HCT116 (cell line): ENCODE measurements at regions not wholly inside any gene's neighbourhood (a gene's known extent, or its start where the extent isn't known, plus 50 kb on each side); places are given as distances from the start of the nearest gene placed in this dataset.

Experiments used
- ATAC-seq: fragments of 200-7000 bp; cut with Tn5 transposase; 2 replicates; pipeline ENCODE4 v1.9.1; 2020; ENCODE audit warnings: mild to moderate bottlenecking, moderate library complexity
- BruUV-seq: library from RNA; stranded (reverse); fragments of 400-500 nt; replicated peaks from 2 replicates; lab custom pipeline; 2021; lab: Mats Ljungman, UMichigan
- CTCF ChIA-PET: fragments of 300-600 bp; sonication (Branson Sonifier 250); formaldehyde crosslinking; loops from one replicate; lab custom pipeline; 2021; ENCODE audit warnings: antibody characterized with exemption; lab: Charles Lee
- POLR2A ChIA-PET: fragments of 300-600, 350-600 bp; sonication (Branson Sonifier 250); formaldehyde crosslinking; loops from one replicate; lab custom pipeline; 2021; ENCODE audit warnings: antibody characterized with exemption; lab: Charles Lee
- RAD21 ChIA-PET, 2 experiments: fragments of 300-600 bp; sonication (Branson Sonifier 250); formaldehyde crosslinking; loops; one replicate each; lab custom pipeline; 2023; ENCODE audit warnings: low total read pairs in 2 of 2; ENCODE audit not compliant: uncharacterized antibody in 2 of 2, unreplicated experiment in 2 of 2, low non-redundant PET in 1 of 2; lab: Charles Lee
- DNase-seq: peaks from one replicate; pipeline ENCODE4 v3.0.0-alpha.2; 2010; ENCODE audit warnings: low read depth, low spot score
- H2AFZ ChIP-seq: fragments of 200-600 bp; shearing (Covaris generic), sonication (generic); 2 replicates; pipeline ENCODE4 v1.6.1; 2017; ENCODE audit warnings: low read depth, mixed run types, mixed read lengths, antibody characterized with exemption, low read length; ENCODE audit not compliant: poor library complexity, severe bottlenecking
- H3K27ac ChIP-seq: 2 replicates; pipeline ENCODE4 v1.5.1; 2012; ENCODE audit warnings: low read depth, low read length
- H3K27me3 ChIP-seq: fragments of 200-600 bp; sonication (generic); 2 replicates; pipeline ENCODE4 v1.6.1; 2016; ENCODE audit warnings: mixed run types, low read length, mixed read lengths; ENCODE audit not compliant: insufficient read depth
- H3K36me3 ChIP-seq, 2 experiments: fragments of 200-500 bp in 1 of 2; fragments of 200-600 bp in 1 of 2; sonication (Bioruptor generic) in 1 of 2; sonication (generic) in 1 of 2; 2 replicates each; pipeline versions ENCODE4 v1.5.1 to v1.6.1; 2014 to 2016; ENCODE audit warnings: low read length in 2 of 2, inconsistent platforms in 1 of 2, mixed read lengths in 1 of 2, mixed run types in 1 of 2; ENCODE audit not compliant: insufficient read depth in 2 of 2, control insufficient read depth in 1 of 2
- H3K4me1 ChIP-seq, 2 experiments: fragments of 200-600 bp in 1 of 2; sonication (generic) in 1 of 2; 2 replicates each; pipeline versions ENCODE4 v1.5.1 to v1.6.1; 2012 to 2017; ENCODE audit warnings: low read length in 2 of 2, inconsistent platforms in 1 of 2, mild to moderate bottlenecking in 1 of 2, mixed read lengths in 1 of 2, mixed run types in 1 of 2, moderate library complexity in 1 of 2; ENCODE audit not compliant: insufficient read depth in 2 of 2, control insufficient read depth in 1 of 2
- H3K4me2 ChIP-seq: fragments of 200-600 bp; sonication (generic); 2 replicates; pipeline ENCODE4 v1.6.1; 2017; ENCODE audit warnings: mixed run types, low read length, mixed read lengths
- H3K4me3 ChIP-seq, 2 experiments: fragments of 200-600 bp in 1 of 2; sonication (generic) in 1 of 2; replicated peaks in 1 of 2; 2 replicates each; pipeline ENCODE4 v1.5.1; 2011 to 2016; ENCODE audit warnings: low read length in 2 of 2, control low read depth in 1 of 2, low read depth in 1 of 2, mild to moderate bottlenecking in 1 of 2, mixed read lengths in 1 of 2, mixed run types in 1 of 2
- H3K79me2 ChIP-seq: fragments of 200-600 bp; sonication (generic); 2 replicates; pipeline ENCODE4 v1.6.1; 2017; ENCODE audit warnings: mild to moderate bottlenecking, mixed run types, low read length, moderate library complexity, mixed read lengths; ENCODE audit not compliant: insufficient read depth
- H3K9ac ChIP-seq: fragments of 200-600 bp; sonication (generic); 2 replicates; pipeline ENCODE4 v1.6.1; 2016; ENCODE audit warnings: low read length, mixed read lengths
- H3K9me2 ChIP-seq: fragments of 200-600 bp; sonication (generic), shearing (Covaris generic); 2 replicates; pipeline ENCODE4 v1.6.1; 2017; ENCODE audit warnings: mixed run types, mild to moderate bottlenecking, moderate library complexity; ENCODE audit not compliant: insufficient read depth
- H3K9me3 ChIP-seq, 2 experiments: fragments of 200-500 bp in 1 of 2; fragments of 200-600 bp in 1 of 2; sonication (Bioruptor generic) in 1 of 2; sonication (generic) in 1 of 2; 2 replicates each; pipeline ENCODE4 v1.6.1; 2014 to 2017; ENCODE audit warnings: low read length in 2 of 2, mixed read lengths in 2 of 2, inconsistent platforms in 1 of 2, low read depth in 1 of 2, mild to moderate bottlenecking in 1 of 2, mixed run types in 1 of 2, moderate library complexity in 1 of 2; ENCODE audit not compliant: control insufficient read depth in 1 of 2, insufficient read depth in 1 of 2
- H4K20me1 ChIP-seq: fragments of 200-600 bp; sonication (generic), shearing (Covaris generic); 2 replicates; pipeline ENCODE4 v1.6.1; 2017; ENCODE audit warnings: mixed run types, mild to moderate bottlenecking, moderate library complexity; ENCODE audit not compliant: insufficient read depth
- CBX3 ChIP-seq: IDR thresholded peaks from 2 replicates; pipeline ENCODE4 v1.6.1; 2012; ENCODE audit warnings: low read depth
- EGR1 ChIP-seq: IDR thresholded peaks from 2 replicates; pipeline ENCODE4 v1.6.1; 2012; ENCODE audit warnings: low read depth
- ELF1 ChIP-seq: IDR thresholded peaks from 2 replicates; pipeline ENCODE4 v1.6.1; 2012; ENCODE audit warnings: low read depth, borderline replicate concordance
- EZH2 ChIP-seq: fragments of 200-600 bp; sonication (generic); IDR thresholded peaks from 2 replicates; pipeline ENCODE4 v1.6.1; 2017; ENCODE audit warnings: antibody characterized with exemption, mixed run types
- FOSL1 ChIP-seq: IDR thresholded peaks from 2 replicates; pipeline ENCODE4 v1.6.1; 2012; ENCODE audit warnings: low read depth
- JUND ChIP-seq: IDR thresholded peaks from 2 replicates; pipeline ENCODE4 v1.6.1; 2012
- POLR2A ChIP-seq: IDR thresholded peaks from 2 replicates; pipeline ENCODE4 v1.7.0; 2011; ENCODE audit warnings: borderline replicate concordance; ENCODE audit not compliant: insufficient read depth, insufficient read length; ENCODE audit errors: extremely low read depth
- POLR2AphosphoS5 ChIP-seq: IDR thresholded peaks from 2 replicates; pipeline ENCODE4 v1.6.1; 2011; ENCODE audit warnings: mild to moderate bottlenecking, low read depth, low read length, moderate library complexity
- RAD21 ChIP-seq: IDR thresholded peaks from 2 replicates; pipeline ENCODE4 v1.6.1; 2012; ENCODE audit warnings: low read depth, mild to moderate bottlenecking
- SIN3A ChIP-seq: IDR thresholded peaks from 2 replicates; pipeline ENCODE4 v1.6.1; 2012; ENCODE audit warnings: low read depth
- SP1 ChIP-seq: IDR thresholded peaks from 2 replicates; pipeline ENCODE4 v1.6.1; 2012; ENCODE audit warnings: low read depth
- SRF ChIP-seq: IDR thresholded peaks from 2 replicates; pipeline ENCODE4 v1.6.1; 2012; ENCODE audit warnings: low read depth
- TCF7L2 ChIP-seq: IDR thresholded peaks from 2 replicates; pipeline ENCODE4 v1.7.0; 2011; ENCODE audit warnings: borderline replicate concordance, inconsistent platforms; ENCODE audit not compliant: insufficient read depth, insufficient read length; ENCODE audit errors: extremely low read depth
- YY1 ChIP-seq: IDR thresholded peaks from 2 replicates; pipeline ENCODE4 v1.6.1; 2011; ENCODE audit warnings: low read length, low read depth, moderate library complexity, mild to moderate bottlenecking; ENCODE audit not compliant: insufficient replicate concordance; ENCODE audit errors: extremely low read depth
- ZFX ChIP-seq: fragments of 450-650 bp; IDR thresholded peaks from 2 replicates; pipeline ENCODE4 v1.6.1; 2017
- ZNF274 ChIP-seq: fragments of 200-500 bp; sonication (Bioruptor generic); IDR thresholded peaks from 2 replicates; pipeline ENCODE4 v1.6.1; 2014; ENCODE audit warnings: mild to moderate bottlenecking, low read depth, low read length, inconsistent platforms
- intact Hi-C: fragments of 100-400 bp; cut with micrococcal nuclease; formaldehyde crosslinking; loops from 2 replicates; pipeline ENCODE4 v1.10.0; 2022
- TF ChIP-seq, protein P1 (sequence below): IDR thresholded peaks from 2 replicates; pipeline ENCODE4 v1.6.1; 2012; ENCODE audit warnings: low read depth
- TF ChIP-seq, protein P2 (sequence below), 3 experiments: fragments of 200-600 bp in 1 of 3; sonication (generic) in 1 of 3; IDR thresholded peaks in 2 of 3; conservative IDR thresholded peaks in 1 of 3; 2 replicates each; pipeline ENCODE4 v1.5.1; 2012 to 2017; ENCODE audit warnings: low read depth in 2 of 3, low read length in 2 of 3, antibody characterized with exemption in 1 of 3, borderline replicate concordance in 1 of 3, control low read depth in 1 of 3, mild to moderate bottlenecking in 1 of 3, mixed read lengths in 1 of 3, mixed run types in 1 of 3, moderate library complexity in 1 of 3; ENCODE audit not compliant: insufficient read depth in 1 of 3
- TF ChIP-seq, protein P3 (sequence below): IDR thresholded peaks from 2 replicates; pipeline ENCODE4 v1.6.1; 2011; ENCODE audit warnings: mild to moderate bottlenecking, low read length, moderate library complexity; ENCODE audit not compliant: insufficient replicate concordance; ENCODE audit errors: extremely low read depth
- TF ChIP-seq, protein P4 (sequence below): IDR thresholded peaks from 2 replicates; pipeline ENCODE4 v1.6.1; 2012

DNA sequence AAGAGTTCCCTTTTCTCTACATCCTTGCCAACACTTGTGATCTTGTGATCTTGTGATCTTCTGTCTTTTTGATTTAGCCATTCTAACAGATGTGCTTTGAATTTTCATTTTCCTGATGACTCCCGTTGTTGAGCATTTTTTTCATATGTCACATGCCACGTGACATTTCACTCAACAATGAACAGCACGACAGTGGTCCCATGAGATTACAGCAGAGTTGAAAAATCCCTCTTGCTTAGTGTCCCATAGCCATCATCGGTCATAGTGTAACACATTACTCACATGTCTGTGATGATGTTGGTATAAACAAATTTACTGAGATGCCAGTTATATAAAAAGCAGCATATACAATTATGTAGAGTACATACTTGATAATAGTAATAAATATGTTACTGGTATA is 256.1 kb upstream of the OBI1 start:
- H2AFZ ChIP-seq: no peak overlapping the region
- intact Hi-C loops: no loop called here
- no peaks in the 10 kb centered on the region for H3K9me2 ChIP-seq
- no TSS peak for BruUV-seq
- no peaks in the 10 kb centered on the region for H3K27me3 ChIP-seq
- H3K4me1 ChIP-seq: no peaks in the 10 kb centered on the region
- RAD21 ChIA-PET: no interaction called here
- TF ChIP-seq POLR2AphosphoS5 (no peak), SRF (no peak), SP1 (no peak), YY1 (no peak), RAD21 (no peak), ZNF274 (no peak), TCF7L2 (no peak), ELF1 (no peak), FOSL1 (no peak), JUND (no peak), EZH2 (no peak), SIN3A (no peak), ZFX (no peak), POLR2A (no peak), EGR1 (no peak), CBX3 (no peak)
- TF ChIP-seq, protein P1, sequence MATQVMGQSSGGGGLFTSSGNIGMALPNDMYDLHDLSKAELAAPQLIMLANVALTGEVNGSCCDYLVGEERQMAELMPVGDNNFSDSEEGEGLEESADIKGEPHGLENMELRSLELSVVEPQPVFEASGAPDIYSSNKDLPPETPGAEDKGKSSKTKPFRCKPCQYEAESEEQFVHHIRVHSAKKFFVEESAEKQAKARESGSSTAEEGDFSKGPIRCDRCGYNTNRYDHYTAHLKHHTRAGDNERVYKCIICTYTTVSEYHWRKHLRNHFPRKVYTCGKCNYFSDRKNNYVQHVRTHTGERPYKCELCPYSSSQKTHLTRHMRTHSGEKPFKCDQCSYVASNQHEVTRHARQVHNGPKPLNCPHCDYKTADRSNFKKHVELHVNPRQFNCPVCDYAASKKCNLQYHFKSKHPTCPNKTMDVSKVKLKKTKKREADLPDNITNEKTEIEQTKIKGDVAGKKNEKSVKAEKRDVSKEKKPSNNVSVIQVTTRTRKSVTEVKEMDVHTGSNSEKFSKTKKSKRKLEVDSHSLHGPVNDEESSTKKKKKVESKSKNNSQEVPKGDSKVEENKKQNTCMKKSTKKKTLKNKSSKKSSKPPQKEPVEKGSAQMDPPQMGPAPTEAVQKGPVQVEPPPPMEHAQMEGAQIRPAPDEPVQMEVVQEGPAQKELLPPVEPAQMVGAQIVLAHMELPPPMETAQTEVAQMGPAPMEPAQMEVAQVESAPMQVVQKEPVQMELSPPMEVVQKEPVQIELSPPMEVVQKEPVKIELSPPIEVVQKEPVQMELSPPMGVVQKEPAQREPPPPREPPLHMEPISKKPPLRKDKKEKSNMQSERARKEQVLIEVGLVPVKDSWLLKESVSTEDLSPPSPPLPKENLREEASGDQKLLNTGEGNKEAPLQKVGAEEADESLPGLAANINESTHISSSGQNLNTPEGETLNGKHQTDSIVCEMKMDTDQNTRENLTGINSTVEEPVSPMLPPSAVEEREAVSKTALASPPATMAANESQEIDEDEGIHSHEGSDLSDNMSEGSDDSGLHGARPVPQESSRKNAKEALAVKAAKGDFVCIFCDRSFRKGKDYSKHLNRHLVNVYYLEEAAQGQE: no peak
- TF ChIP-seq, protein P2, sequence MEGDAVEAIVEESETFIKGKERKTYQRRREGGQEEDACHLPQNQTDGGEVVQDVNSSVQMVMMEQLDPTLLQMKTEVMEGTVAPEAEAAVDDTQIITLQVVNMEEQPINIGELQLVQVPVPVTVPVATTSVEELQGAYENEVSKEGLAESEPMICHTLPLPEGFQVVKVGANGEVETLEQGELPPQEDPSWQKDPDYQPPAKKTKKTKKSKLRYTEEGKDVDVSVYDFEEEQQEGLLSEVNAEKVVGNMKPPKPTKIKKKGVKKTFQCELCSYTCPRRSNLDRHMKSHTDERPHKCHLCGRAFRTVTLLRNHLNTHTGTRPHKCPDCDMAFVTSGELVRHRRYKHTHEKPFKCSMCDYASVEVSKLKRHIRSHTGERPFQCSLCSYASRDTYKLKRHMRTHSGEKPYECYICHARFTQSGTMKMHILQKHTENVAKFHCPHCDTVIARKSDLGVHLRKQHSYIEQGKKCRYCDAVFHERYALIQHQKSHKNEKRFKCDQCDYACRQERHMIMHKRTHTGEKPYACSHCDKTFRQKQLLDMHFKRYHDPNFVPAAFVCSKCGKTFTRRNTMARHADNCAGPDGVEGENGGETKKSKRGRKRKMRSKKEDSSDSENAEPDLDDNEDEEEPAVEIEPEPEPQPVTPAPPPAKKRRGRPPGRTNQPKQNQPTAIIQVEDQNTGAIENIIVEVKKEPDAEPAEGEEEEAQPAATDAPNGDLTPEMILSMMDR (IDR thresholded peaks at IDR 0.05 in 2 of 3, conservative IDR thresholded peaks at IDR 0.05 in 1 of 3; ENCODE audit: borderline replicate concordance in 1 of 3, insufficient read depth in 1 of 3, low read depth in 2 of 3, low read length in 2 of 3): no peak
- TF ChIP-seq, protein P3, sequence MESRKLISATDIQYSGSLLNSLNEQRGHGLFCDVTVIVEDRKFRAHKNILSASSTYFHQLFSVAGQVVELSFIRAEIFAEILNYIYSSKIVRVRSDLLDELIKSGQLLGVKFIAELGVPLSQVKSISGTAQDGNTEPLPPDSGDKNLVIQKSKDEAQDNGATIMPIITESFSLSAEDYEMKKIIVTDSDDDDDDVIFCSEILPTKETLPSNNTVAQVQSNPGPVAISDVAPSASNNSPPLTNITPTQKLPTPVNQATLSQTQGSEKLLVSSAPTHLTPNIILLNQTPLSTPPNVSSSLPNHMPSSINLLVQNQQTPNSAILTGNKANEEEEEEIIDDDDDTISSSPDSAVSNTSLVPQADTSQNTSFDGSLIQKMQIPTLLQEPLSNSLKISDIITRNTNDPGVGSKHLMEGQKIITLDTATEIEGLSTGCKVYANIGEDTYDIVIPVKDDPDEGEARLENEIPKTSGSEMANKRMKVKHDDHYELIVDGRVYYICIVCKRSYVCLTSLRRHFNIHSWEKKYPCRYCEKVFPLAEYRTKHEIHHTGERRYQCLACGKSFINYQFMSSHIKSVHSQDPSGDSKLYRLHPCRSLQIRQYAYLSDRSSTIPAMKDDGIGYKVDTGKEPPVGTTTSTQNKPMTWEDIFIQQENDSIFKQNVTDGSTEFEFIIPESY: no peak
- TF ChIP-seq, protein P4, sequence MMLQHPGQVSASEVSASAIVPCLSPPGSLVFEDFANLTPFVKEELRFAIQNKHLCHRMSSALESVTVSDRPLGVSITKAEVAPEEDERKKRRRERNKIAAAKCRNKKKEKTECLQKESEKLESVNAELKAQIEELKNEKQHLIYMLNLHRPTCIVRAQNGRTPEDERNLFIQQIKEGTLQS: no peak
- no peaks in the 10 kb centered on the region for H3K36me3 ChIP-seq
- no peaks in the 10 kb centered on the region for H3K9me3 ChIP-seq
- H3K9ac ChIP-seq: no peak overlapping the region
- H3K4me2 ChIP-seq: no peak overlapping the region
- no peaks in the 10 kb centered on the region for H4K20me1 ChIP-seq
- no peak overlapping the region for H3K27ac ChIP-seq
- no peaks in the 10 kb centered on the region for H3K79me2 ChIP-seq
- no peak for DNase-seq
- CTCF ChIA-PET: no interaction called here
- no peak overlapping the region for H3K4me3 ChIP-seq
- POLR2A ChIA-PET: no interaction called here
- ATAC-seq: no peak
